ENCODE measurements at regions not wholly inside any gene's neighbourhood (a gene's known extent, or its start where the extent isn't known, plus 50 kb on each side); places are given as distances from the start of the nearest gene placed in this dataset.

DNA sequence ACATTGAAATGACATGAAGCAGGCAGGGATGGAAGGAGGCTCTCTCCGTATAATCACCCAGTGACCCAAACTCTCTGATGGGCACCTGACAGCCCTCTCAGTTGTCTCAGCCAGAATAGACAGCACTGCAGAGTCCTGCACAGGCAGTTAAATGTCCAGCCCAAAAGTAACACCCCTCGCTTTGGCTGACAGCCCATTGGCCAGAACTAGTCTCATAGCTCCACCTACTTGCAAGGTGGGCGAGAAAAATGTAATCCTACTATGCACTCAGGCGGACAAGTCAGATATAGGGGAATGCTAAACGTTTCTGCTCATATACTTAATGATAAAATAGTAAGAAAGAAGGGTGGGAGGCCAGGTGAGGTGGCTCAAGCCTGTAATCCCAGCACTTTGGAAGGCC lies 393.5 kb upstream of the JARID2 start:
- H3K4me3 Mint-ChIP-seq, result no peak overlapping the region
- DNase-seq (ENCODE audit: low spot score in 2 of 2, unreplicated experiment in 2 of 2), result no peak
- no peaks in the 10 kb centered on the region for H3K9me3 Mint-ChIP-seq
- no peaks in the 10 kb centered on the region for H3K36me3 Mint-ChIP-seq
- TF ChIP-seq, protein P1, sequence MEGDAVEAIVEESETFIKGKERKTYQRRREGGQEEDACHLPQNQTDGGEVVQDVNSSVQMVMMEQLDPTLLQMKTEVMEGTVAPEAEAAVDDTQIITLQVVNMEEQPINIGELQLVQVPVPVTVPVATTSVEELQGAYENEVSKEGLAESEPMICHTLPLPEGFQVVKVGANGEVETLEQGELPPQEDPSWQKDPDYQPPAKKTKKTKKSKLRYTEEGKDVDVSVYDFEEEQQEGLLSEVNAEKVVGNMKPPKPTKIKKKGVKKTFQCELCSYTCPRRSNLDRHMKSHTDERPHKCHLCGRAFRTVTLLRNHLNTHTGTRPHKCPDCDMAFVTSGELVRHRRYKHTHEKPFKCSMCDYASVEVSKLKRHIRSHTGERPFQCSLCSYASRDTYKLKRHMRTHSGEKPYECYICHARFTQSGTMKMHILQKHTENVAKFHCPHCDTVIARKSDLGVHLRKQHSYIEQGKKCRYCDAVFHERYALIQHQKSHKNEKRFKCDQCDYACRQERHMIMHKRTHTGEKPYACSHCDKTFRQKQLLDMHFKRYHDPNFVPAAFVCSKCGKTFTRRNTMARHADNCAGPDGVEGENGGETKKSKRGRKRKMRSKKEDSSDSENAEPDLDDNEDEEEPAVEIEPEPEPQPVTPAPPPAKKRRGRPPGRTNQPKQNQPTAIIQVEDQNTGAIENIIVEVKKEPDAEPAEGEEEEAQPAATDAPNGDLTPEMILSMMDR (IDR thresholded peaks at IDR 0.05; ENCODE audit: unreplicated experiment), result no peak
- H3K27me3 Mint-ChIP-seq (ENCODE audit: low read depth), result peaks cover 36% of the 10 kb centered on the region
- H3K4me1 Mint-ChIP-seq, result peaks cover 13% of the 10 kb centered on the region
- H3K27ac Mint-ChIP-seq, result no peak overlapping the region

DNA sequence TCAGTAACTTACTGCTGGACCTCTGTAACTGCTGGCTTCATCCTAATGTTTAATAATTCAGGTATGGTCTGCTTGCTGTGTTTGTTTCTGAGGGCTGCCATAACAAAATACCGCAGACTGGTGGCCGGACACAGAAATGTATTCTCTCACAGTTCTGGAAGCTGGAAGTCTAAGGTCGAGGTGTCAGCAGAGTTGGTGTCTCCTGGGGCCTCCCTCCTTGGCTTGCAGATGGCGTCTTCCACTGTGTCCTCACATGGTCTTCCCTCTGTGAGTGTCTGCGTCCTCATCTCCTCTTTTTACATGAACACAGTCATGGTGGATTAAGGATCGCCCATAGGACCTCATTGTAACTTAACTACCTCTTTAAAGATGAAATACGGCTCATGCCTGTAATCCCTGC lies 389.7 kb upstream of the JARID2 start:
- H3K27ac Mint-ChIP-seq, result no peak overlapping the region
- H3K9me3 Mint-ChIP-seq, result peaks cover 4% of the 10 kb centered on the region
- TF ChIP-seq, protein P1 (IDR thresholded peaks at IDR 0.05; ENCODE audit: unreplicated experiment), result no peak
- no peak for DNase-seq (ENCODE audit: low spot score in 2 of 2, unreplicated experiment in 2 of 2)
- H3K4me3 Mint-ChIP-seq, result no peak overlapping the region
- H3K36me3 Mint-ChIP-seq, result no peaks in the 10 kb centered on the region
- H3K4me1 Mint-ChIP-seq, result peaks cover 15% of the 10 kb centered on the region
- H3K27me3 Mint-ChIP-seq (ENCODE audit: low read depth), result peaks cover 26% of the 10 kb centered on the region

DNA sequence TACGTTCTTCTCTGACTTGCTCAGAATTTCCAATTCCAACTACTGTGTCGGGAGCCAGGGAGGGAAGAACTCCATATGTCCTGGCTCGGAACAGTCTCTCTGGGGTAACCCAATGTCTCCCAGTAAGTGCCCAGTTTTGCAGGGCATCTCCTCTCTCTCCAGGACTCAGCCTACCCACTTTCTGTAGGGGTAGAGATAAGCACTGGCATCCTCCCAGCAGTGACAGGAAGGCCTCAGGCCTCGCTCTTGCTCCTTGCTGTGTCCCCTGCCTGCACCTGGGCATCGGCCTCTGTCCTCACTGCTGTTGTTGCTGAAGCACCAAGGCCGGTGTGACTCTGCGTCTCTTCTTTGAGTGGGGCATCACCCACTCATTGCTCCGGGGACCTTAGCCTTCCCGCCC lies 388.9 kb upstream of the JARID2 start:
- Mint-ChIP-seq H3K36me3 (no peaks in the 10 kb centered on the region), H3K9me3 (peaks cover 4% of the 10 kb centered on the region), H3K27me3 (ENCODE audit: low read depth) (peaks cover 22% of the 10 kb centered on the region), H3K4me3 (no peak overlapping the region), H3K27ac (no peak overlapping the region), H3K4me1 (peaks cover 15% of the 10 kb centered on the region)
- TF ChIP-seq, protein P1 (IDR thresholded peaks at IDR 0.05; ENCODE audit: unreplicated experiment), result no peak
- DNase-seq (ENCODE audit: low spot score in 2 of 2, unreplicated experiment in 2 of 2), result no peak

DNA sequence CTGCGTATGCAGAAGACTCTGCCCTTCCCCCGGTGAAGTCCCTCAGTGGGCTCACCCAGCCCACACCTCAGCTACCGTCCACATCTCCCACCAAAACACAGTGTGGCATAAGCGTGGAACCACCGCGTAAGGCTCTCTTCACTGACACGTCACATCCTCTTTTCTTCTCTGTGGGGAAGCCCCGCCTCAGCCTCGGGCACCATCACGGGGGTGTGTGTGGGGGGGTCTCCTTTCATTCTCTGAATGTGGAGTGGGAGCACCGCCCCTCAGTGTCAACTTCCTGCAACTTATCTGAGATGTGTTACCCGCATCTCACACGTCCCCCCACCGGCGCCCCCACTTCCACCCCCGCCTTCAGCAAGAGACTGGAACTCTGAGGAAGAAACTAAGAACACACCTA lies 388.4 kb upstream of the JARID2 start:
- no peak overlapping the region for H3K4me3 Mint-ChIP-seq
- H3K27ac Mint-ChIP-seq, result no peak overlapping the region
- peaks cover 15% of the 10 kb centered on the region for H3K4me1 Mint-ChIP-seq
- DNase-seq (ENCODE audit: low spot score in 2 of 2, unreplicated experiment in 2 of 2), result no peak
- H3K36me3 Mint-ChIP-seq, result no peaks in the 10 kb centered on the region
- peaks cover 17% of the 10 kb centered on the region for H3K27me3 Mint-ChIP-seq (ENCODE audit: low read depth)
- TF ChIP-seq, protein P1 (IDR thresholded peaks at IDR 0.05; ENCODE audit: unreplicated experiment), result no peak
- H3K9me3 Mint-ChIP-seq, result peaks cover 4% of the 10 kb centered on the region

DNA sequence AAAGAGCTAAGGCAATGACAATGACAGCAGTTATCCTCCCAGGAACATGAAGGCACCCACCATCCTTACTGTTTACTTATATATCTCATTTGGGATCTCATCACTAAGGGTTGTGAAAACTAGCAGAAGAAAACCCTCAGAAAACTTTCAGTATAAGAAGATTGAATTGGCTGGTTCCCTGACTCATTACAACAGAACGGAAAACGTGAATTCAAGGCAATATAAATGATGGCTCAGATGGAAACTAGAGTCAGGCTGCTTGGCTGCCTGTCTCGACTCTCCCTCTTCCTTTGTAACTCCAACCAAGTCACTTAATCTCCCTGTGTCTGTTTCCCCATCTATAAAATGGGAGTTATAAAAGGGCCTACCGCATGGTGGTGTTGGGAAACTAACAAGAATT lies 387.1 kb upstream of the JARID2 start:
- H3K27me3 Mint-ChIP-seq (ENCODE audit: low read depth), result peaks cover 16% of the 10 kb centered on the region

More for the DNA sequence above, 387.1 kb upstream of the JARID2 start:
- Mint-ChIP-seq H3K4me1 (peaks cover 15% of the 10 kb centered on the region), H3K36me3 (no peaks in the 10 kb centered on the region), H3K4me3 (no peak overlapping the region), H3K27ac (no peak overlapping the region), H3K9me3 (peaks cover 4% of the 10 kb centered on the region)
- no peak for DNase-seq (ENCODE audit: low spot score in 2 of 2, unreplicated experiment in 2 of 2)
- TF ChIP-seq, protein P1 (IDR thresholded peaks at IDR 0.05; ENCODE audit: unreplicated experiment), result no peak
